ENCODE measurements at regions not wholly inside any gene's neighbourhood (a gene's known extent, or its start where the extent isn't known, plus 50 kb on each side); places are given as distances from the start of the nearest gene placed in this dataset.

DNA sequence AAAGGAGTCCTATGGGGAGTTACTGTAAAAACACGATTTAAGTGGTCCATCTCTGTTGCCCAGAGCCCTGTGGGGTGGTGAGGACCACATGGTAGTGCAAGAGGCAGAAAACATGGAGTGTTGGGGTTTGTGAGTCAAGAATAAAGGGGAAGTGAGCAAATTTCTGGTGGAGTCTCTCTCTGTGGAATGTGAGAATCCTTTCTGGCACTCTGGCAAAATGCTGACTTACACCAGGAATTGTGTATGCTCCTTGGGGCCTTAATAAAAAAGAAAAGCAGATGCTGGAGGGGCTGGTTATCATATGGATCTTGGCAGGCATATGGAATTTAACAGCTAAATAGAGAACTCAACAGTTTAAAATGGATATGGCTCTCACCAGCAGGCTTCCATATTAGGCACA is 486.0 kb downstream of the TNS3 start:
- H3K9me3 ChIP-seq (ENCODE audit: low read depth, low read length): no peaks in the 10 kb centered on the region
- no peak overlapping the region for H3K9ac ChIP-seq (ENCODE audit: insufficient read length)
- H3K4me3 ChIP-seq: no peak overlapping the region
- H3K36me3 ChIP-seq (ENCODE audit: insufficient read depth, low read length): no peaks in the 10 kb centered on the region
- TF ChIP-seq EZH2 (IDR thresholded peaks at IDR 0.05) (no peak), POLR2AphosphoS5 (IDR thresholded peaks at IDR 0.05; ENCODE audit: borderline replicate concordance, low read depth, low read length) (no peak)
- DNase-seq (ENCODE audit: low read depth, low spot score): no peak
- no peak overlapping the region for H3K27ac ChIP-seq

DNA sequence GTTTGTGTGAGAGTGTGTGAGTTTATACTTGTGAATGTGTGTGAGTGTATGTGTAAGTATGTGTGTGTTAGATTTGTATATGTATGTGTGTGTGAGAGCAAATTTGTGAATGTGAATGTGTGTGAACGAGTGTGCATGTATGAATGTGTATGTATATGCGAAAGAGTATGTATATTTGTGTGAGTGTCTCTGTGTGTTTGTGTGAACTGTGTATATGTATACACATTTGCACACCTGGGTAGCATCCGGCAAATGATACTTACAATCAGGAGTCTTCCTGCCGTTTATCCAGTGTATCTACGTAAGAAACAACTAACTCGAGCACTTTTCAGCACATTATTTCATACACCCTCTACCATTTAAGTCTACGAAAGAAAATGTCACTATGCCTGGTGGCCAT is 487.4 kb downstream of the TNS3 start:
- DNase-seq (ENCODE audit: low read depth, low spot score): no peak
- Histone ChIP-seq H3K36me3 (ENCODE audit: insufficient read depth, low read length) (no peaks in the 10 kb centered on the region), H3K27ac (no peak overlapping the region), H3K9ac (ENCODE audit: insufficient read length) (no peak overlapping the region), H3K4me3 (no peak overlapping the region), H3K9me3 (ENCODE audit: low read depth, low read length) (no peaks in the 10 kb centered on the region)
- TF ChIP-seq FOXP2 (optimal IDR thresholded peaks at IDR 0.05; ENCODE audit: control extremely low read depth, extremely low read length, insufficient read depth): no peak
- TF ChIP-seq POLR2AphosphoS5 (IDR thresholded peaks at IDR 0.05; ENCODE audit: borderline replicate concordance, low read depth, low read length): no peak
- TF ChIP-seq EZH2 (IDR thresholded peaks at IDR 0.05): no peak

DNA sequence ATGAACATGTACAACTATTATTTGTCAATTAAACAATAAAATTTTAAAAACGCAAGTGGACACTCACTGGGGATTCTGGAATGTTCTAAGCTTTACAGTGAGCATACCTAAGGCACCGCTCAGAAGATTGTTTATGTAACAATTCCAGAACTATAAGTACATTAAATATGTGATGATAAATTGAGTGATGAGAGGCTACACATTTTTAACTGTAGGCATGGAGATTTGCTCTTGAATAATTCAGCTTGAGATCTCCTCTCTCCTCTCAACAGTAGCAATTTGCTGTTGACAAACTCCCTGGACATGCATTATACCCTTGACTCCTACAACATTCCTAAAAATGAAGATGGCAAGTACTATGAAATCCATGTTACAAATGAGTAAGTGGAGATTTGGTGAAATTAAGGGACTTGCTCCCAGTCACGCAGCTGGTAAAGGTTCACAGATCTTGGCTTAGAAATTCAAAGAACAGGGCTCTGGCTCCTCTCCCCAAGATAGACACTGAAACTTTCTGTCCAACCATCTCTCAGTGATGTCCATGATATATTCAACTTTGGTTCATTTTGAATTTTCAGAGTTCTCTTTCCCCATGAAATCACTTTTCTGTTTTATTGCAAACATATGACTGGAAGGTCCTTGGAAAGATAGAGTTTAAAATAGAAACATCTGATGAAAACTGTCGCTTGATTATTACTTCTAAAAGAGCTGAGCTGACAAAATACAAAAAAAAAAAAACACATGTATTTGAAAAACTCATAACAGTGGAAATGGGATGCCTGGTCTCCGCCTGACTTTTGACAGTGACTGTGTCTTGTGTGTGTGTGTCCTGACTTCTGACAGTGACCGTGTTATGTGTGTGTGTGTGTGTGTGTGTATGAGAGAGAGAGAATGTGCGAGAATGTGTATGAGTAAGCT is 488.3 kb downstream of the TNS3 start:
- Histone ChIP-seq H3K9ac (ENCODE audit: insufficient read length) (no peak overlapping the region), H3K36me3 (ENCODE audit: insufficient read depth, low read length) (no peaks in the 10 kb centered on the region), H3K9me3 (ENCODE audit: low read depth, low read length) (no peaks in the 10 kb centered on the region), H3K27ac (no peak overlapping the region), H3K4me3 (no peak overlapping the region)
- TF ChIP-seq EZH2 (IDR thresholded peaks at IDR 0.05): no peak
- TF ChIP-seq FOXP2 (optimal IDR thresholded peaks at IDR 0.05; ENCODE audit: control extremely low read depth, extremely low read length, insufficient read depth): no peak
- no peak for TF ChIP-seq POLR2AphosphoS5 (IDR thresholded peaks at IDR 0.05; ENCODE audit: borderline replicate concordance, low read depth, low read length)
- no peak for DNase-seq (ENCODE audit: low read depth, low spot score)

DNA sequence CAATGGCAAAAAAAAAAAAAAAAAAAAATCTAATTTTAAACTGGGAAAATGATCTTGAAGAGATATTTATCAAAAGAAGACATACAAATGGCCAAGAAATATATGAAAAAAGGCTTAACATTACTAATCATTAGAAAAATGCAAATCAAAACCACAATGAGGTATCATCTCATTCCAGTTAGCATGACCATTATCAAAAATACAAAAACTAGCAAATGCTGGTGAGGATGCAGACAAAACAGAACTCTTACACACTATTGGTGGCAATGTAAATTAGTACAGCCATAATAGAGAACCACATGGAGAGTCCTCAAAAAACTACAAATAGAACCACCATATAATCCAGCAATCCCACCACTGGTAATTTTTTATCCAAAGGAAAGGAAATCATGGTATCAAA is 489.6 kb downstream of the TNS3 start:
- DNase-seq (ENCODE audit: low read depth, low spot score): no peak

DNA sequence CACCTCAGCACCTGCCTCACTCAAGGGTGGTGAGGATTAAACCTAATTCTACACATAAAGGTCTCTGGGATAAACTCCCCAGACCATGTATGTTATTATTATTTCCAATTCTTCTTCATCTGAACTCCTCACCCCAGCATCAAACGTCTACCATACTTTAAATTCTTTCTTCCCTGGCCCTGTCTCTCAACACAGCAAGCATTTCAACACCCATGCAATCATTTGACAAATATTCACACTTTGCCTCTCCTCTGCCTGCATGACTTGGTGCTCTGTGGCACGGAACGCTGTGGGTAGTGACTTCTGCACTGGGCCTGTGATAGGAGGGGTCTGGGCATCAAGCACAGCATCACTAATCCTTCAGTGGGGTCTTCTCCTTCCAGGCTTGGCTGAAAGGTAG is 490.8 kb downstream of the TNS3 start:
- Histone ChIP-seq H3K27ac (no peak overlapping the region), H3K9ac (ENCODE audit: insufficient read length) (no peak overlapping the region), H3K9me3 (ENCODE audit: low read depth, low read length) (no peaks in the 10 kb centered on the region), H3K4me3 (no peak overlapping the region), H3K36me3 (ENCODE audit: insufficient read depth, low read length) (no peaks in the 10 kb centered on the region)
- TF ChIP-seq FOXP2 (optimal IDR thresholded peaks at IDR 0.05; ENCODE audit: control extremely low read depth, extremely low read length, insufficient read depth) (no peak), EZH2 (IDR thresholded peaks at IDR 0.05) (no peak), POLR2AphosphoS5 (IDR thresholded peaks at IDR 0.05; ENCODE audit: borderline replicate concordance, low read depth, low read length) (no peak)
- no peak for DNase-seq (ENCODE audit: low read depth, low spot score)

More for the DNA sequence above, 489.6 kb downstream of the TNS3 start:
- Histone ChIP-seq H3K4me3 (no peak overlapping the region), H3K9me3 (ENCODE audit: low read depth, low read length) (no peaks in the 10 kb centered on the region), H3K27ac (no peak overlapping the region), H3K36me3 (ENCODE audit: insufficient read depth, low read length) (no peaks in the 10 kb centered on the region), H3K9ac (ENCODE audit: insufficient read length) (no peak overlapping the region)
- TF ChIP-seq POLR2AphosphoS5 (IDR thresholded peaks at IDR 0.05; ENCODE audit: borderline replicate concordance, low read depth, low read length) (no peak), FOXP2 (optimal IDR thresholded peaks at IDR 0.05; ENCODE audit: control extremely low read depth, extremely low read length, insufficient read depth) (no peak), EZH2 (IDR thresholded peaks at IDR 0.05) (no peak)

DNA sequence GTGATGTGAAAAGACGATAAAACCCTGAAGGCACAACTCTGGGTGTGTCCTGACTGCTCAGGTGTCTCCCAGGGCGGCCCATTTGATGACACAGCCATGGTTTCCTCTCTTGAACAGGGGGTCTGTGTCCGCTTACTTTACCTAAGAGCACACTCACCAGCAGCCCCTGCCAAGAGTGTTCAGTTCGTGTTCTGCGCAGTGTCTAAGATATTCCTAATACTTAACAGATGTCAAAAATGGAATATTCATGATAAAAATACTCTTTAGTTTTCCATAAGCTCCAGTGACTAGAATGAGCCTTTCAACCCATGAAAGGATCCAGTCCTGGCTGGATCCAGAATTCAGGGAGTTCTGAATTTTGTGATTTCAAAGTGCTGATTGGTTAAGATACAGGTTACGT is 492.4 kb downstream of the TNS3 start:
- H3K9me3 ChIP-seq (ENCODE audit: low read depth, low read length): no peaks in the 10 kb centered on the region
- no peak overlapping the region for H3K27ac ChIP-seq
- no peak overlapping the region for H3K4me3 ChIP-seq
- no peak overlapping the region for H3K9ac ChIP-seq (ENCODE audit: insufficient read length)
- TF ChIP-seq POLR2AphosphoS5 (IDR thresholded peaks at IDR 0.05; ENCODE audit: borderline replicate concordance, low read depth, low read length) (no peak), FOXP2 (optimal IDR thresholded peaks at IDR 0.05; ENCODE audit: control extremely low read depth, extremely low read length, insufficient read depth) (no peak), EZH2 (IDR thresholded peaks at IDR 0.05) (no peak)
- H3K36me3 ChIP-seq (ENCODE audit: insufficient read depth, low read length): no peaks in the 10 kb centered on the region
- no peak for DNase-seq (ENCODE audit: low read depth, low spot score)

DNA sequence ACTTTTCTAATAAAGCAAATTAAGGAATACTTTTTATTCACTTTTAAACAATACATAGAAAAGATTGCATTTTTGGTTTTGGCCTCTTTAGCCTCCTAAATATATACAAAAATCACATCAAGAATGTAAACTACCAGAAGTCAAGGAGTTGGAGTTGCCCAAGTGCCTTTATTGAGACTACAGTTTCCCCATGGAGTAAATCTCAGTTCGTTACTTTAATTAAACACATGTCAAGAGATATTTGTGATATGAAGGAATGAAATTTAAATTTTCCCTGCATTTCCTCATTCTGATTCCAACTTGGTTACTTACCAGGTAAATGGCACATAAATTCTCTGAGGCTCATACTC is 492.9 kb downstream of the TNS3 start:
- Histone ChIP-seq H3K4me3 (no peak overlapping the region), H3K9me3 (ENCODE audit: low read depth, low read length) (no peaks in the 10 kb centered on the region), H3K36me3 (ENCODE audit: insufficient read depth, low read length) (no peaks in the 10 kb centered on the region), H3K9ac (ENCODE audit: insufficient read length) (no peak overlapping the region), H3K27ac (no peak overlapping the region)
- no peak for TF ChIP-seq EZH2 (IDR thresholded peaks at IDR 0.05)
- no peak for TF ChIP-seq FOXP2 (optimal IDR thresholded peaks at IDR 0.05; ENCODE audit: control extremely low read depth, extremely low read length, insufficient read depth)
- TF ChIP-seq POLR2AphosphoS5 (IDR thresholded peaks at IDR 0.05; ENCODE audit: borderline replicate concordance, low read depth, low read length): no peak
- no peak for DNase-seq (ENCODE audit: low read depth, low spot score)

DNA sequence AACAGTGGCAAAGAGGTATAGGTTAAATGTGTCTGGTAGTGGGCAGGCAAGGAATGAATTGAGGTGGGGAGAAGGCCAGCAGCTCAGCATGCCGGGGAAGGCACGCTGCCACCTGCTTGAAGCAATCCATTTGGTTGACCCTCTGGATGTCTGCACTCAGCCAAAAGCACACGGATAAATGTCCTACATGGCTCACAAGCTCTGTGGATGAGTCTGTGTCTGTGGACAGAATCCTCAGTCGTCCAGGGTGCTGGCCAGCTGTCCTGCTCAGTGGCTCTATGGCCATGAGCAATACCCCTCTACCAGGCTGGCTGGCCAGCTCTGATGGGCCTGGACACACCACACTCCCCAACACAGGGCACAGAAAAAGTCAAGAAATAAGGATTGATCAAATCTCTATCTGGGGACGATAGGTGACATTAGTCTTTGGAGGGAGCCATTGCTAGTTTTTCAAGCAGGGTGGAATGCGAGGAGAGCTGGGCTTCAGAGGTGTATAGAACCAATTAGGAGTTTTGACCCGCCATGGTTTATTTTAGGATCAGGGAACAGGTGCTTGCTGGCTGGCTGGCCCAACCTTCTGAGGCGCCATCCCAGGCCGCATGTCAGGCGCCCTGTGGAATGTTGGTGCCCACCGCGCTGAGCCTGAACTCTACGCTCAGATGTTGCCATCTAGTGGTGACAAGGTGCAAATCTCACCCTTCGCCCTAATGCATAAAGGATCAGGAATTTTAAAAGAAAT is 493.4 kb downstream of the TNS3 start:
- Histone ChIP-seq H3K27ac (no peak overlapping the region), H3K36me3 (ENCODE audit: insufficient read depth, low read length) (no peaks in the 10 kb centered on the region), H3K9ac (ENCODE audit: insufficient read length) (no peak overlapping the region), H3K4me3 (no peak overlapping the region), H3K9me3 (ENCODE audit: low read depth, low read length) (no peaks in the 10 kb centered on the region)
- DNase-seq (ENCODE audit: low read depth, low spot score): peak; percentile 16
- TF ChIP-seq FOXP2 (optimal IDR thresholded peaks at IDR 0.05; ENCODE audit: control extremely low read depth, extremely low read length, insufficient read depth) (no peak), EZH2 (IDR thresholded peaks at IDR 0.05) (no peak), POLR2AphosphoS5 (IDR thresholded peaks at IDR 0.05; ENCODE audit: borderline replicate concordance, low read depth, low read length) (no peak)

Measured in SK-N-MC (cell line).